Parathyroid adenoma (tissue), 2 donors: ENCODE measurements at regions not wholly inside any gene's neighbourhood (a gene's known extent, or its start where the extent isn't known, plus 50 kb on each side); places are given as distances from the start of the nearest gene placed in this dataset.

Experiments used
- H2AFZ ChIP-seq: fragments of 300-600 bp; sonication (generic); one replicate; pipeline ENCODE4 v1.7.0; 2017; ENCODE audit warnings: antibody characterized with exemption, mild to moderate bottlenecking
- H3K27ac ChIP-seq: fragments of 300-600 bp; sonication (generic); one replicate; pipeline ENCODE4 v1.7.0; 2017
- H3K27me3 ChIP-seq: fragments of 300-600 bp; sonication (generic); one replicate; pipeline ENCODE4 v1.7.0; 2017; ENCODE audit warnings: low read length; ENCODE audit not compliant: control insufficient read depth, insufficient read depth
- H3K36me3 ChIP-seq: fragments of 300-600 bp; sonication (generic); one replicate; pipeline ENCODE4 v1.7.0; 2017; ENCODE audit warnings: low read length; ENCODE audit not compliant: control insufficient read depth, insufficient read depth
- H3K4me1 ChIP-seq: fragments of 300-600 bp; sonication (generic); one replicate; pipeline ENCODE4 v1.7.0; 2017; ENCODE audit warnings: control low read depth
- H3K4me2 ChIP-seq: fragments of 300-600 bp; sonication (generic); one replicate; pipeline ENCODE4 v1.7.0; 2017; ENCODE audit warnings: low read length
- H3K4me3 ChIP-seq: fragments of 300-600 bp; sonication (generic); one replicate; pipeline ENCODE4 v1.7.0; 2017; ENCODE audit warnings: low read depth, low read length
- H3K79me2 ChIP-seq: fragments of 300-600 bp; sonication (generic); one replicate; pipeline ENCODE4 v1.7.0; 2017; ENCODE audit warnings: control low read depth
- H3K9ac ChIP-seq: fragments of 300-600 bp; sonication (generic); one replicate; pipeline ENCODE4 v1.7.0; 2017; ENCODE audit warnings: mild to moderate bottlenecking
- H3K9me3 ChIP-seq: fragments of 300-600 bp; sonication (generic); one replicate; pipeline ENCODE4 v1.7.0; 2017; ENCODE audit warnings: low read length; ENCODE audit not compliant: control insufficient read depth
- TF ChIP-seq, protein P1 (sequence below): fragments of 300-600 bp; sonication (generic); IDR thresholded peaks from one replicate; pipeline ENCODE4 v1.7.0; 2017; ENCODE audit warnings: antibody characterized with exemption, mild to moderate bottlenecking
- donor health status: primary hyperparathyroidism.

DNA sequence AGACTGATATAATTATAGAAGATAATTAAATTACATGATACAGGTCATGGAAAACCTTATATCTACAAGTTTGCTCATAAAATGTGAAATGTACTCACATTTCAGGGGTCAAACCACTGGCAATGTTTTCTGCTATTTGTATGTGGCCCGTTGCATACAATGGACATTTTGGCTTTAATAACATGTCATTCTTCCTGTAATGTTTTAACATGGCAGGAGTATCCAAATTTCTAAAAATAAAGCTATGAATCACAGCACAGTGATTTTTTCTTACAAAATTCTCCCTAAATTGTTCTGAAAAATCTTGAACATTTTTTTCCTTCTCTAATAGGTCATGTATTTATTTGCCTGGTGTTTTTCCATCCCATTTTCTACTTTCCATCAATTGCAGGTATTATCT, 305.7 kb downstream of the SMOC2 start:
- Histone ChIP-seq H3K9me3 (no peaks in the 10 kb centered on the region), H3K27ac (no peak overlapping the region), H3K9ac (no peak overlapping the region), H3K4me2 (no peak overlapping the region), H3K4me3 (no peak overlapping the region), H3K36me3 (no peaks in the 10 kb centered on the region), H3K79me2 (no peaks in the 10 kb centered on the region), H2AFZ (no peak overlapping the region), H3K27me3 (no peaks in the 10 kb centered on the region), H3K4me1 (no peaks in the 10 kb centered on the region)
- TF ChIP-seq, protein P1, sequence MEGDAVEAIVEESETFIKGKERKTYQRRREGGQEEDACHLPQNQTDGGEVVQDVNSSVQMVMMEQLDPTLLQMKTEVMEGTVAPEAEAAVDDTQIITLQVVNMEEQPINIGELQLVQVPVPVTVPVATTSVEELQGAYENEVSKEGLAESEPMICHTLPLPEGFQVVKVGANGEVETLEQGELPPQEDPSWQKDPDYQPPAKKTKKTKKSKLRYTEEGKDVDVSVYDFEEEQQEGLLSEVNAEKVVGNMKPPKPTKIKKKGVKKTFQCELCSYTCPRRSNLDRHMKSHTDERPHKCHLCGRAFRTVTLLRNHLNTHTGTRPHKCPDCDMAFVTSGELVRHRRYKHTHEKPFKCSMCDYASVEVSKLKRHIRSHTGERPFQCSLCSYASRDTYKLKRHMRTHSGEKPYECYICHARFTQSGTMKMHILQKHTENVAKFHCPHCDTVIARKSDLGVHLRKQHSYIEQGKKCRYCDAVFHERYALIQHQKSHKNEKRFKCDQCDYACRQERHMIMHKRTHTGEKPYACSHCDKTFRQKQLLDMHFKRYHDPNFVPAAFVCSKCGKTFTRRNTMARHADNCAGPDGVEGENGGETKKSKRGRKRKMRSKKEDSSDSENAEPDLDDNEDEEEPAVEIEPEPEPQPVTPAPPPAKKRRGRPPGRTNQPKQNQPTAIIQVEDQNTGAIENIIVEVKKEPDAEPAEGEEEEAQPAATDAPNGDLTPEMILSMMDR, result no peak

DNA sequence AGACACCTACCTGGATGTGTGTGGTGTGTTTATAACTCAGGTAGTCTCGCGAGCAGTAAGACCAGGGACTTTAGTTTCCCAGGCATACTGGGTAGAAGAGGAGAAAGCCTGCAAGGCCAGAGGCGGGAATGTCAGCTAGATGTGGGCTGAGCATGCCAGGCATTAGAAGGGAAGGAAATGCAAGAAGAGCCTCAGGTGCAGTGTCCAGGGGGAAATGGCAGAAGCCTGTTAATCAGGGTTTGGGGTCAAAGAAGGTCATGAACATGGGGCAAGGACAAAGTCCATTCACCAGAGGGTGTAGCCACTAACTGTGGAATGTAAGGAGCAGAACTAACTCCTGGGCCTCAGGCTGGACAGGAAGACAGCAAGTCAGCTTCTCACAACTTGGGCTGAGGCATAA, 305.0 kb downstream of the SMOC2 start:
- TF ChIP-seq, protein P1, result no peak
- Histone ChIP-seq H3K4me2 (no peak overlapping the region), H3K27ac (no peak overlapping the region), H3K9me3 (no peaks in the 10 kb centered on the region), H3K4me1 (no peaks in the 10 kb centered on the region), H3K4me3 (no peak overlapping the region), H2AFZ (no peak overlapping the region), H3K79me2 (no peaks in the 10 kb centered on the region), H3K36me3 (no peaks in the 10 kb centered on the region), H3K9ac (no peak overlapping the region), H3K27me3 (no peaks in the 10 kb centered on the region)

DNA sequence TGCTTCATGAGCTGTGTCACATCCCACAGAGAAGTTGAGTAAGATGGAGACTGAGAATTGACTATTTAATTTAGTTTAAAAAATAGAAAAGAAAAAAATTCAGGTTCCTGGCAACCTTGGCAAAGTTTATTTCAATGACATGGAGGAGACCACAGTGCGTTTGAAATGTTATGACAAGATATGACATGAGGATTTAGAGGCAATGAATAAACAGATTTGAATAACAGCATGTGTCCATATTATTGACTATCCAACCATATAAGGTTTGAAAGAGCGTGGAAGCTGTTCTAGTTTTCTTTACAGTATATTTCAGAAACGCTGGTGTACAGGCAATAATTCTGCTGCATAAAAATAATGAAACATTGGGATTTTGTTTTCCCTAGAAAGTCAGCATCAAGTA, 303.9 kb downstream of the SMOC2 start:
- Histone ChIP-seq H3K36me3 (no peaks in the 10 kb centered on the region), H3K27ac (no peak overlapping the region), H3K4me1 (no peaks in the 10 kb centered on the region), H3K79me2 (no peaks in the 10 kb centered on the region), H3K4me3 (no peak overlapping the region), H3K27me3 (no peaks in the 10 kb centered on the region), H3K4me2 (no peak overlapping the region), H2AFZ (no peak overlapping the region), H3K9me3 (no peaks in the 10 kb centered on the region), H3K9ac (no peak overlapping the region)
- TF ChIP-seq, protein P1, result no peak

DNA sequence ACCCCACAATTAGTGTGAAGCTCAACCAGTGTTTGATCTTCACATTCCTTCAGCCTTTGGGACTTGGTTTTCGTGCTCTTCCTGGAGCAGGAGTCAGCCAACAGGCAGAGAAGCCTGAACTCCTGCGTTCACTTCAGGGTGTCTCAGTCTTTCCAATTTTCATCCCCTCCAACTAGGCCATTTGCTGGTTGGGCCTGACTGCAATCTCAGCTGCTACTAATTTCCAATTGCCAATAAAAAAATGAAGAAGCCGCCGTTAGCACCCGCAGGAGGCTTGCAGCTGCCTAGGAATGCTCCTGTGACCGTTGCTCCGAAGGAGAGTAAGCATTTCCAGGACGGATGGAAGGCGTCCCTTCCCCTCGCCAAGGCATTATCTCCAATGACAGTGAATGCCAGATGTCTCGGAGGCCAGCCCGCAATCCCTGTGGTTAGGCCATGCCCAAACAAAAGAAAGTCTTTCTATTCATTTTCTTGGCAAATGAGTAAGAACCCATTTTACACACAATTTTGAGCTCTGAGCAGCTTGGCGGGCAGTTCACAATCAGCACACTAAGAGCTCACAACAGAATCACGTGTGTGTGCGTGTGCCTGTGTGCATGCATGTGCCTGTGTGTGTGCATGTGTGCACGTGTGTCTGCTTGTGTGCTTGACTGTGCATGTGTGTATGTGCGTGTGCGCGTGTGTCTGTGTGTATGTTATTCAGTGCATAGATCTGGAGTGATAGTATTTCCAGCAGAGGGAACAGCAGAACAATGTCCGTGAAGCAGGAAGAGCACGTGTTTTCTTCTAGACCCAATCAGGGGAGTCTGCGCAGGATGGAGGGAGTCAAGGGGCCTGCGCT, 301.2 kb downstream of the SMOC2 start:
- H3K4me2 ChIP-seq, result no peak overlapping the region
- H3K36me3 ChIP-seq, result no peaks in the 10 kb centered on the region
- H2AFZ ChIP-seq, result no peak overlapping the region
- no peaks in the 10 kb centered on the region for H3K79me2 ChIP-seq
- H3K9me3 ChIP-seq, result no peaks in the 10 kb centered on the region
- H3K4me3 ChIP-seq, result no peak overlapping the region
- TF ChIP-seq, protein P1, result no peak
- H3K27ac ChIP-seq, result no peak overlapping the region
- H3K9ac ChIP-seq, result no peak overlapping the region
- no peaks in the 10 kb centered on the region for H3K27me3 ChIP-seq
- H3K4me1 ChIP-seq, result no peaks in the 10 kb centered on the region

DNA sequence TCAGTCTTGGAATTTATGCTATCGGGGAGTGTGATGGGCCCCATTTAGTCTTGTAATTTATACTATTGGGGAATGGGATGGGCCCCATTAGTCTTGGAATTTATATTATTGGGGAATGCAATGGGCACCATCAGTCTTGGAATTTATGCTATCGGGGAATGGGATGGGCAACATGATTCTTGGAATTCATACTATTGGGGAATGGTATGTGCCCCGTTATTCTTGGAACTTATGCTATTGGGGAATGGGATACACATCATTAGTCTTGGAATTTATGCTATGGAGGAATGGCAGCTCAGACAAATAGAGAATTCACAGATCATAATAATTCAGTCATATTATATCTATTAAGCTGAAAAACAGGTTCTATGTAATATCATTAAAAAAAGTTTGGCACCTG, 300.3 kb downstream of the SMOC2 start:
- H3K4me3 ChIP-seq, result no peak overlapping the region
- no peak overlapping the region for H3K9ac ChIP-seq
- no peak overlapping the region for H3K27ac ChIP-seq
- H3K79me2 ChIP-seq, result no peaks in the 10 kb centered on the region
- no peaks in the 10 kb centered on the region for H3K36me3 ChIP-seq
- no peak overlapping the region for H3K4me2 ChIP-seq
- H2AFZ ChIP-seq, result no peak overlapping the region
- no peaks in the 10 kb centered on the region for H3K9me3 ChIP-seq
- H3K27me3 ChIP-seq, result no peaks in the 10 kb centered on the region
- H3K4me1 ChIP-seq, result no peaks in the 10 kb centered on the region
- TF ChIP-seq, protein P1, result no peak
